ENCODE measurements at regions not wholly inside any gene's neighbourhood (a gene's known extent, or its start where the extent isn't known, plus 50 kb on each side); places are given as distances from the start of the nearest gene placed in this dataset.

- TF ChIP-seq, protein P1, sequence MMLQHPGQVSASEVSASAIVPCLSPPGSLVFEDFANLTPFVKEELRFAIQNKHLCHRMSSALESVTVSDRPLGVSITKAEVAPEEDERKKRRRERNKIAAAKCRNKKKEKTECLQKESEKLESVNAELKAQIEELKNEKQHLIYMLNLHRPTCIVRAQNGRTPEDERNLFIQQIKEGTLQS (IDR thresholded peaks at IDR 0.05): no peak
- TF ChIP-seq NR2F2 (IDR thresholded peaks at IDR 0.05): no peak
These were observed 481.4 kb downstream of the SUCLA2 start (continued) for GRCh38 chr13:47519626-47520025.

DNA sequence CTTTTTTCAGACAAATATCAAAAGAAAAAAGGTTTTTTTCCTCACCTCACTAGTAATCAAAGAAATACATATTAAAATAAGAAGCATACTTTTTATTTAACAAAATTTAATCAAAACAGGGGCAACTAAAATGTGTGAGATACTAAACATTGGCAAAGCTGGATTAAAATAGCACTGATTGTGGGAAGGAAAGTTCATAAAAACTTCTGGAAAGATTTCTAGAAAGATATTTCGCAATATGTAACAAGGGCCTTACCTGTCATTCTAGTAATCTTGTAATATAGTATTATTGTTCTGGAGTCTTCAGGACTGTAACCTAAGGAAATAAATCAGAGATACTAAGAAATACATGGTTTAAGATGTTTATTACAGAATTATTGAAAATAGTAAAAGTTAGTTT, 482.5 kb downstream of the SUCLA2 start:
- H3K4me3 ChIP-seq (ENCODE audit: low read depth in 1 of 3, low read length in 3 of 3): no peak overlapping the region
- TF ChIP-seq RAD21 (IDR thresholded peaks at IDR 0.05) (no peak), FOXA1 (IDR thresholded peaks at IDR 0.05) (no peak), EGR1 (IDR thresholded peaks at IDR 0.05; ENCODE audit: low read depth in 2 of 2) (no peak), ZBTB33 (IDR thresholded peaks at IDR 0.05) (no peak), TAF1 (conservative IDR thresholded peaks at IDR 0.05) (no peak), SP1 (IDR thresholded peaks at IDR 0.05) (no peak), HNF4G (IDR thresholded peaks at IDR 0.05) (no peak), GABPA (IDR thresholded peaks at IDR 0.05 in 1 of 2, conservative IDR thresholded peaks at IDR 0.05 in 1 of 2) (no peak), RXRA (IDR thresholded peaks at IDR 0.05) (no peak), NR2F2 (IDR thresholded peaks at IDR 0.05) (no peak), YY1 (IDR thresholded peaks at IDR 0.05) (no peak)
- TF ChIP-seq, protein P2, sequence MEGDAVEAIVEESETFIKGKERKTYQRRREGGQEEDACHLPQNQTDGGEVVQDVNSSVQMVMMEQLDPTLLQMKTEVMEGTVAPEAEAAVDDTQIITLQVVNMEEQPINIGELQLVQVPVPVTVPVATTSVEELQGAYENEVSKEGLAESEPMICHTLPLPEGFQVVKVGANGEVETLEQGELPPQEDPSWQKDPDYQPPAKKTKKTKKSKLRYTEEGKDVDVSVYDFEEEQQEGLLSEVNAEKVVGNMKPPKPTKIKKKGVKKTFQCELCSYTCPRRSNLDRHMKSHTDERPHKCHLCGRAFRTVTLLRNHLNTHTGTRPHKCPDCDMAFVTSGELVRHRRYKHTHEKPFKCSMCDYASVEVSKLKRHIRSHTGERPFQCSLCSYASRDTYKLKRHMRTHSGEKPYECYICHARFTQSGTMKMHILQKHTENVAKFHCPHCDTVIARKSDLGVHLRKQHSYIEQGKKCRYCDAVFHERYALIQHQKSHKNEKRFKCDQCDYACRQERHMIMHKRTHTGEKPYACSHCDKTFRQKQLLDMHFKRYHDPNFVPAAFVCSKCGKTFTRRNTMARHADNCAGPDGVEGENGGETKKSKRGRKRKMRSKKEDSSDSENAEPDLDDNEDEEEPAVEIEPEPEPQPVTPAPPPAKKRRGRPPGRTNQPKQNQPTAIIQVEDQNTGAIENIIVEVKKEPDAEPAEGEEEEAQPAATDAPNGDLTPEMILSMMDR (IDR thresholded peaks at IDR 0.05; ENCODE audit: low read depth, low read length, missing input control): no peak
- TF ChIP-seq, protein P1 (IDR thresholded peaks at IDR 0.05): no peak
- H3K27ac ChIP-seq (ENCODE audit: low read depth in 1 of 2, low read length in 2 of 2): no peak overlapping the region
- no peak overlapping the region for H3K9ac ChIP-seq (ENCODE audit: low read depth in 1 of 2, low read length in 2 of 2)
- no peak for DNase-seq (ENCODE audit: low spot score)
- H3K27me3 ChIP-seq (ENCODE audit: control insufficient read depth in 4 of 4, insufficient read depth in 4 of 4, low read length in 3 of 4): no peaks in the 10 kb centered on the region
- no peaks in the 10 kb centered on the region for H3K36me3 ChIP-seq (ENCODE audit: control insufficient read depth in 4 of 4, insufficient read depth in 3 of 4, low read depth in 1 of 4, low read length in 3 of 4)
- no peaks in the 10 kb centered on the region for H3K4me1 ChIP-seq (ENCODE audit: control insufficient read depth in 4 of 4, insufficient read depth in 4 of 4, low read length in 3 of 4)
- peaks cover 0 to 8% (median 2%) of the 10 kb centered on the region in 4 donors for H3K9me3 ChIP-seq (ENCODE audit: control insufficient read depth in 4 of 4, low read length in 3 of 4)
- 91% methylated on average over 1 of the region's 1 CpG for WGBS

DNA sequence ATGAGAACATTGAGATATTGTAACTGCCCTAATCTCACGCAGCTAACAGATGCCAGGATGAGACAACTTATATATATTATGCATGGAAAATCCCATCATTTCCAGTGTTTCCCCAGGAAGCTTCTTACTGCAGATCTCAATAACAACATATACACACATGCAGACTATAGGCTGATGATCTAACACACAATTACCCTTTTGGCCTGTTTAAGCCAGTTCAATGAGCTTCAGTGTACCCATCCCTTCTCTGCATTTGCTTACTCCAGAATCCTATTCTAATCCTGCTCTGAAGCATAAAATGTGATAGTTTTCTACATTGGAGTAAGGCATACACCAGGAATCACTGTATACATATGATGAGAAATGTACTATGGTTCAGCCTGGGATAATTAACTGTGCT, 489.4 kb downstream of the SUCLA2 start:
- peaks cover 0 to 8% (median 3%) of the 10 kb centered on the region in 4 donors for H3K9me3 ChIP-seq (ENCODE audit: control insufficient read depth in 4 of 4, low read length in 3 of 4)
- H3K36me3 ChIP-seq (ENCODE audit: control insufficient read depth in 4 of 4, insufficient read depth in 3 of 4, low read depth in 1 of 4, low read length in 3 of 4): no peaks in the 10 kb centered on the region
- no peak overlapping the region for H3K4me3 ChIP-seq (ENCODE audit: low read depth in 1 of 3, low read length in 3 of 3)
- H3K4me1 ChIP-seq (ENCODE audit: control insufficient read depth in 4 of 4, insufficient read depth in 4 of 4, low read length in 3 of 4): no peaks in the 10 kb centered on the region
- DNase-seq (ENCODE audit: low spot score): no peak
- H3K27me3 ChIP-seq (ENCODE audit: control insufficient read depth in 4 of 4, insufficient read depth in 4 of 4, low read length in 3 of 4): no peaks in the 10 kb centered on the region
- H3K9ac ChIP-seq (ENCODE audit: low read depth in 1 of 2, low read length in 2 of 2): no peak overlapping the region
- no peak for TF ChIP-seq SP1 (IDR thresholded peaks at IDR 0.05)
- TF ChIP-seq, protein P3, sequence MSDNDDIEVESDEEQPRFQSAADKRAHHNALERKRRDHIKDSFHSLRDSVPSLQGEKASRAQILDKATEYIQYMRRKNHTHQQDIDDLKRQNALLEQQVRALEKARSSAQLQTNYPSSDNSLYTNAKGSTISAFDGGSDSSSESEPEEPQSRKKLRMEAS (IDR thresholded peaks at IDR 0.05): no peak
- TF ChIP-seq FOXA2 (IDR thresholded peaks at IDR 0.05): no peak
- TF ChIP-seq FOXA1 (IDR thresholded peaks at IDR 0.05): no peak
- 88% methylated on average over 1 of the region's 1 CpG for WGBS
- H3K27ac ChIP-seq (ENCODE audit: low read depth in 1 of 2, low read length in 2 of 2): no peak overlapping the region
